HEK293T (cell line): ENCODE measurements at regions not wholly inside any gene's neighbourhood (a gene's known extent, or its start where the extent isn't known, plus 50 kb on each side); places are given as distances from the start of the nearest gene placed in this dataset.

Source experiments
- BHLHE40 ChIP-seq: fragments of 450-650 bp; IDR thresholded peaks from 2 replicates; pipeline ENCODE4 v1.6.1; 2016; ENCODE audit warnings: mild to moderate bottlenecking, moderate library complexity, borderline replicate concordance
- CTBP1 ChIP-seq: fragments of 450-650 bp; IDR thresholded peaks from 2 replicates; pipeline ENCODE4 v1.6.1; 2016; ENCODE audit warnings: borderline replicate concordance
- ELF4 ChIP-seq: fragments of 450-650 bp; IDR thresholded peaks from 2 replicates; pipeline ENCODE4 v1.6.1; 2017; ENCODE audit warnings: antibody characterized with exemption
- FOXA1 ChIP-seq: fragments of 450-650 bp; IDR thresholded peaks from 2 replicates; pipeline ENCODE4 v1.6.1; 2016; ENCODE audit warnings: mild to moderate bottlenecking
- FOXK2 ChIP-seq: fragments of 450-650 bp; IDR thresholded peaks from 2 replicates; pipeline ENCODE4 v1.6.1; 2016; ENCODE audit warnings: mild to moderate bottlenecking
- FOXM1 ChIP-seq: fragments of 450-650 bp; IDR thresholded peaks from 2 replicates; pipeline ENCODE4 v1.6.1; 2017; ENCODE audit warnings: mild to moderate bottlenecking, borderline replicate concordance
- HDGF ChIP-seq: fragments of 450-650 bp; IDR thresholded peaks from 2 replicates; pipeline ENCODE4 v1.6.1; 2017; ENCODE audit warnings: antibody characterized with exemption, borderline replicate concordance
- L3MBTL2 ChIP-seq: fragments of 450-650 bp; conservative IDR thresholded peaks from 2 replicates; pipeline ENCODE4 v1.6.1; 2016; ENCODE audit warnings: mild to moderate bottlenecking
- NFRKB ChIP-seq: fragments of 450-650 bp; IDR thresholded peaks from 2 replicates; pipeline ENCODE4 v1.6.1; 2016; ENCODE audit warnings: mild to moderate bottlenecking, moderate library complexity
- SP1 ChIP-seq: fragments of 450-650 bp; IDR thresholded peaks from 2 replicates; pipeline ENCODE4 v1.6.1; 2017
- SUZ12 ChIP-seq: fragments of 450-650 bp; IDR thresholded peaks from 2 replicates; pipeline ENCODE4 v1.6.1; 2016; ENCODE audit warnings: mild to moderate bottlenecking
- TARDBP ChIP-seq: fragments of 450-650 bp; IDR thresholded peaks from 2 replicates; pipeline ENCODE4 v1.6.1; 2016
- TF ChIP-seq, protein P1 (sequence below): fragments of 450-650 bp; IDR thresholded peaks from 2 replicates; pipeline ENCODE4 v1.6.1; 2016

DNA sequence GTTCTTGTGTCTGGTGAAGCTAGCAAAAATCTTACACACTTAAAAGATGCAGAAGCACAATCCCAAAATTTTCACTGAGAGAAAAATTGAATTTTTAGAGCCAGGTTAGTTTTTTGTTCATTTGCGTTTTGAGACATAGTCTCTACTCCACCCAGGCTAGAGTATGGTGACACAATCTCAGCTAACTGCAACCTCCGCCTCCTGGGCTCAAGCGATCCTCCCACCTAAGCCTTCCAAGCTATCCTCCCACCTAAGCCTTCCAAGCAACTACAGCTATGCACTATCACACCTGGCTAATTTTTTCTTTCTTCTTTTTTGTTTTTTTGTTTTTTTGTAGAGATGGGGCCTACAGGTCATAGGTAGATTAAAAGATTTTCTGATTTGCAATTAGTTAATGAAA, 113.1 kb upstream of the RAB6C start:
- TF ChIP-seq SP1 (no peak), TARDBP (no peak), FOXA1 (no peak), BHLHE40 (no peak), HDGF (no peak), L3MBTL2 (no peak), ELF4 (no peak), NFRKB (no peak), SUZ12 (no peak), FOXM1 (no peak), FOXK2 (no peak), CTBP1 (no peak)
- TF ChIP-seq, protein P1, sequence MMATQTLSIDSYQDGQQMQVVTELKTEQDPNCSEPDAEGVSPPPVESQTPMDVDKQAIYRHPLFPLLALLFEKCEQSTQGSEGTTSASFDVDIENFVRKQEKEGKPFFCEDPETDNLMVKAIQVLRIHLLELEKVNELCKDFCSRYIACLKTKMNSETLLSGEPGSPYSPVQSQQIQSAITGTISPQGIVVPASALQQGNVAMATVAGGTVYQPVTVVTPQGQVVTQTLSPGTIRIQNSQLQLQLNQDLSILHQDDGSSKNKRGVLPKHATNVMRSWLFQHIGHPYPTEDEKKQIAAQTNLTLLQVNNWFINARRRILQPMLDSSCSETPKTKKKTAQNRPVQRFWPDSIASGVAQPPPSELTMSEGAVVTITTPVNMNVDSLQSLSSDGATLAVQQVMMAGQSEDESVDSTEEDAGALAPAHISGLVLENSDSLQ: no peak
